GM18505 (cell line): ENCODE measurements at regions not wholly inside any gene's neighbourhood (a gene's known extent, or its start where the extent isn't known, plus 50 kb on each side); places are given as distances from the start of the nearest gene placed in this dataset.

Experiments
- ATAC-seq: cut with Tn5 transposase; IDR thresholded peaks from one replicate; pipeline ENCODE4 v1.9.1; 2021; ENCODE audit not compliant: unreplicated experiment
- POLR2A ChIP-seq: IDR thresholded peaks from 4 replicates; pipeline ENCODE4 v1.6.1; 2011; ENCODE audit warnings: borderline replicate concordance; ENCODE audit not compliant: insufficient read depth, insufficient read length; ENCODE audit errors: extremely low read depth

- TF ChIP-seq POLR2A = no peak
- ATAC-seq = no peak
Measured at GRCh38 chr16:79407461-79408135, 192.9 kb downstream of the MAF start.

- no peak for TF ChIP-seq POLR2A
- ATAC-seq = no peak
Measured at GRCh38 chr16:79407005-79407404, 193.5 kb downstream of the MAF start.

- no peak for TF ChIP-seq POLR2A
- no peak for ATAC-seq
Measured at GRCh38 chr16:79404571-79404970, 196.0 kb downstream of the MAF start.

GRCh38 chr16:79403534-79403933 lies 197.0 kb downstream of the MAF start:
- no peak for ATAC-seq
- TF ChIP-seq POLR2A = no peak

- no peak for TF ChIP-seq POLR2A
- no peak for ATAC-seq
Measured at GRCh38 chr16:79402920-79403319, 197.6 kb downstream of the MAF start.

- TF ChIP-seq POLR2A = no peak
- ATAC-seq = no peak
Measured at GRCh38 chr16:79402356-79402755, 198.2 kb downstream of the MAF start.

GRCh38 chr16:79401782-79402181 lies 198.8 kb downstream of the MAF start:
- ATAC-seq = no peak
- TF ChIP-seq POLR2A = no peak

- no peak for TF ChIP-seq POLR2A
- no peak for ATAC-seq
Measured at GRCh38 chr16:79401157-79401556, 199.4 kb downstream of the MAF start.

GRCh38 chr16:79400462-79401149 lies 199.9 kb downstream of the MAF start:
- no peak for TF ChIP-seq POLR2A
- no peak for ATAC-seq

- no peak for TF ChIP-seq POLR2A
- ATAC-seq = no peak
Measured at GRCh38 chr16:79395591-79395990, 204.9 kb downstream of the MAF start.

GRCh38 chr16:79394206-79394605 lies 206.3 kb downstream of the MAF start:
- no peak for ATAC-seq
- no peak for TF ChIP-seq POLR2A

- ATAC-seq = no peak
- TF ChIP-seq POLR2A = no peak
Measured at GRCh38 chr16:79393564-79393963, 207.0 kb downstream of the MAF start.

GRCh38 chr16:79393127-79393526 lies 207.4 kb downstream of the MAF start:
- TF ChIP-seq POLR2A = no peak
- no peak for ATAC-seq

GRCh38 chr16:79392081-79392480 lies 208.5 kb downstream of the MAF start:
- ATAC-seq = no peak
- no peak for TF ChIP-seq POLR2A
